Pons (tissue), 1 donor: ENCODE measurements at regions not wholly inside any gene's neighbourhood (a gene's known extent, or its start where the extent isn't known, plus 50 kb on each side); places are given as distances from the start of the nearest gene placed in this dataset.
"Not testable (repeated sequence)": the region's sequence is repeated elsewhere in the genome, so short reads cannot be mapped to it uniquely, and the experiment has no call there.

Experiments used
- DNase-seq: peaks from one replicate; pipeline ENCODE4 v3.0.0-alpha.2; 2016; ENCODE audit warnings: low spot score

- not testable (repeated sequence) for DNase-seq
Measured at GRCh38 chr6:78807655-78808355, 59.5 kb upstream of the IRAK1BP1 start.

- no peak for DNase-seq
Measured at GRCh38 chr6:78808356-78808891, 58.9 kb upstream of the IRAK1BP1 start.

DNA sequence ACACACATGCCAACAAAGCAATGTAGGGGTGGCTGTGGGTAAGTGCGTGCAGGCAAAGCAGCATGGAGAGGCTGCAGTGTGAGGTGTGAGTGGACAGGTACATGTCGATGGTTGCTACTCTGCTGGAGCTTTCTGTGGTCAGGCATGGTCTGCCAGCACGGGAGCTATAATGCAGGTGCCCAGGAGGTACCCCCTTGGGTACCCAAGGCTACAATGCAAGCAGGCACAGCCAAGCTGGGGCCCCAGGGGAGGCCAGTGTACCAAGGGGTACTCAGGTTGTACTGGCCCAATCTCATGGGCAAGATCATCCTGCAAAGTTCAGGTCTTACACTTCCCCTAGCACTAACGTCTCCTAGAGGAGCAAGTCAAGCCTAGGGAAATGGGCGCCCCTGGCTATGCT is 58.4 kb upstream of the IRAK1BP1 start:
- no peak for DNase-seq

- DNase-seq, result peak; percentile 15
Measured at GRCh38 chr6:78810146-78810545, 57.2 kb upstream of the IRAK1BP1 start.

GRCh38 chr6:78810698-78811097 is 56.7 kb upstream of the IRAK1BP1 start:
- DNase-seq, result no peak
